Panc1 (cell line): ENCODE measurements at regions not wholly inside any gene's neighbourhood (a gene's known extent, or its start where the extent isn't known, plus 50 kb on each side); places are given as distances from the start of the nearest gene placed in this dataset.

Experiments
- ATAC-seq: fragments of 200-7000 bp; cut with Tn5 transposase; 2 replicates; pipeline ENCODE4 v1.9.1; 2020; ENCODE audit warnings: mild to moderate bottlenecking, moderate library complexity
- BruUV-seq: library from RNA; stranded (reverse); fragments of 400-500 nt; replicated peaks from 2 replicates; lab custom pipeline; 2021; lab: Mats Ljungman, UMichigan
- CTCF ChIA-PET: fragments of 300-600 bp; sonication (Branson Sonifier 250); formaldehyde crosslinking; loops from one replicate; lab custom pipeline; 2022; ENCODE audit warnings: antibody characterized with exemption; lab: Charles Lee
- POLR2A ChIA-PET: fragments of 300-600 bp; sonication (Branson Sonifier 250); formaldehyde crosslinking; loops from one replicate; lab custom pipeline; 2022; ENCODE audit warnings: antibody characterized with exemption; lab: Charles Lee
- DNase-seq: peaks from one replicate; pipeline ENCODE4 v3.0.0-alpha.2; 2010; ENCODE audit warnings: low read depth, low spot score
- H3K27ac ChIP-seq: 2 replicates; pipeline ENCODE4 v1.5.1; 2011; ENCODE audit warnings: mild to moderate bottlenecking, low read length, inconsistent platforms
- H3K27me3 ChIP-seq: fragments of 200-500 bp; sonication (Bioruptor generic); 2 replicates; pipeline ENCODE4 v1.6.0; 2014; ENCODE audit warnings: low read length, inconsistent platforms; ENCODE audit not compliant: control insufficient read depth, insufficient read depth
- H3K36me3 ChIP-seq: fragments of 200-500 bp; sonication (Bioruptor generic); 2 replicates; pipeline ENCODE4 v1.5.1; 2014; ENCODE audit warnings: inconsistent platforms, mild to moderate bottlenecking, low read length, moderate library complexity; ENCODE audit not compliant: control insufficient read depth, insufficient read depth
- H3K4me1 ChIP-seq: 2 replicates; pipeline ENCODE4 v1.5.1; 2011; ENCODE audit warnings: inconsistent platforms, mild to moderate bottlenecking, low read length, moderate library complexity; ENCODE audit not compliant: control insufficient read depth, insufficient read depth
- H3K4me3 ChIP-seq, 2 experiments: 2 replicates each; pipeline ENCODE4 v1.5.1; 2011 to 2012; ENCODE audit warnings: low read depth in 2 of 2, low read length in 2 of 2, mild to moderate bottlenecking in 2 of 2, inconsistent platforms in 1 of 2, moderate library complexity in 1 of 2
- H3K9me3 ChIP-seq: fragments of 200-500 bp; sonication (Bioruptor generic); 2 replicates; pipeline ENCODE4 v1.5.1; 2014; ENCODE audit warnings: low read depth, mild to moderate bottlenecking, inconsistent platforms, low read length, moderate library complexity; ENCODE audit not compliant: control insufficient read depth, insufficient read depth
- CTCF ChIP-seq: fragments of 450-650 bp; IDR thresholded peaks from 2 replicates; pipeline ENCODE4 v1.5.1; 2017; ENCODE audit warnings: mild to moderate bottlenecking
- POLR2AphosphoS5 ChIP-seq: IDR thresholded peaks from 2 replicates; pipeline ENCODE4 v1.6.1; 2012; ENCODE audit warnings: mild to moderate bottlenecking, low read depth, low read length, moderate library complexity
- REST ChIP-seq, 2 experiments: IDR thresholded peaks; 2 replicates each; pipeline ENCODE4 v1.6.1; 2011 to 2012; ENCODE audit warnings: low read depth in 2 of 2, control low read depth in 1 of 2, low read length in 1 of 2, mild to moderate bottlenecking in 1 of 2, moderate library complexity in 1 of 2; ENCODE audit not compliant: insufficient read depth in 1 of 2
- SIN3A ChIP-seq: IDR thresholded peaks from 2 replicates; pipeline ENCODE4 v1.6.1; 2012; ENCODE audit warnings: low read depth, mild to moderate bottlenecking, low read length, moderate library complexity, borderline replicate concordance; ENCODE audit not compliant: insufficient read depth
- TCF7L2 ChIP-seq: IDR thresholded peaks from 2 replicates; pipeline ENCODE4 v1.6.1; 2011; ENCODE audit warnings: mild to moderate bottlenecking, low read depth, low read length, inconsistent platforms
- in situ Hi-C: cut with HindIII; loops from 2 replicates; pipeline ENCODE4 v1.10.0; 2016; ENCODE audit warnings: low sequenced_read_pairs, low pct_unique_long_range_greater_than_20kb
- intact Hi-C: fragments of 100-400 bp; cut with micrococcal nuclease; formaldehyde crosslinking; loops from one replicate; pipeline ENCODE4 v1.10.0; 2022; ENCODE audit not compliant: unreplicated experiment

GRCh38 chr10:61313460-61313859 lies 139.7 kb downstream of the TMEM26 start:
- H3K27me3 ChIP-seq = no peaks in the 10 kb centered on the region
- in situ Hi-C loops (no loop called here), intact Hi-C loops (no loop called here)
- ATAC-seq = no peak
- no peaks in the 10 kb centered on the region for H3K4me1 ChIP-seq
- H3K9me3 ChIP-seq = no peaks in the 10 kb centered on the region
- ChIA-PET CTCF (no interaction called here), POLR2A (no interaction called here)
- TF ChIP-seq CTCF (no peak), REST (IDR thresholded peaks at IDR 0.05; ENCODE audit: insufficient read depth in 1 of 2, low read depth in 2 of 2, low read length in 1 of 2) (no peak), SIN3A (no peak), TCF7L2 (no peak), POLR2AphosphoS5 (no peak)
- no peak for DNase-seq
- no peaks in the 10 kb centered on the region for H3K36me3 ChIP-seq
- H3K4me3 ChIP-seq = no peak overlapping the region
- no TSS peak for BruUV-seq
- H3K27ac ChIP-seq = no peak overlapping the region

GRCh38 chr10:61304746-61305145 lies 148.4 kb downstream of the TMEM26 start:
- TF ChIP-seq SIN3A (no peak), CTCF (no peak), POLR2AphosphoS5 (no peak), REST (IDR thresholded peaks at IDR 0.05; ENCODE audit: insufficient read depth in 1 of 2, low read depth in 2 of 2, low read length in 1 of 2) (no peak), TCF7L2 (no peak)
- Histone ChIP-seq H3K9me3 (no peaks in the 10 kb centered on the region), H3K27ac (no peak overlapping the region), H3K27me3 (no peaks in the 10 kb centered on the region), H3K4me3 (no peak overlapping the region), H3K4me1 (no peaks in the 10 kb centered on the region), H3K36me3 (no peaks in the 10 kb centered on the region)
- in situ Hi-C loops = no loop called here
- ATAC-seq (no peak), DNase-seq (no peak)
- POLR2A ChIA-PET = no interaction called here
- intact Hi-C loops = no loop called here
- CTCF ChIA-PET = no interaction called here
- BruUV-seq = no TSS peak
